ENCODE measurements at regions not wholly inside any gene's neighbourhood (a gene's known extent, or its start where the extent isn't known, plus 50 kb on each side); places are given as distances from the start of the nearest gene placed in this dataset.

DNA sequence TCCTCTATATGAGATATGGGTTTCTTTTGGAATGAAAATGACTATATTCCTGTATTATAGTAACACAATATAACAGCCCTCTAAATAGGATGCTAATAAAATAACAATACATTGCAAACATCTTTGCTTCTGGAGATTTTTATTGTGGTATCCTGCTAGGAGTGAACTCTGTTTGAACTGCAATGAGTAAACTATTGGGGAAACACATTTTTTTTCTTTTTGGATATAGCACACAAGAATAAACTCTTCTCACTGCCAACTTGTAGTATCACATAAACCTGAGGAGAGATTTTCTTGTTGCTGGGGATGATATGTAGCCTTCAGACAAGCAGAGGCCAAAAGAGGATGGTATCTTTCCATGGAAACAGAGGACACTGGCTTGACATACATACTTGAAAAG, 238.2 kb downstream of the C4orf33 start:
- TF ChIP-seq EZH2phosphoT487 (IDR thresholded peaks at IDR 0.05; ENCODE audit: insufficient read depth, low read depth) (no peak), EZH2 (IDR thresholded peaks at IDR 0.05; ENCODE audit: insufficient read depth, poor library complexity, severe bottlenecking) (no peak)

All from GM23248 (cell line).